ENCODE measurements at regions not wholly inside any gene's neighbourhood (a gene's known extent, or its start where the extent isn't known, plus 50 kb on each side); places are given as distances from the start of the nearest gene placed in this dataset.

- no peak for TF ChIP-seq REST (IDR thresholded peaks at IDR 0.05; ENCODE audit: low read depth)
- no peak for TF ChIP-seq SRF (IDR thresholded peaks at IDR 0.05; ENCODE audit: low read depth)
- TF ChIP-seq POLR2A (IDR thresholded peaks at IDR 0.05; ENCODE audit: borderline replicate concordance, extremely low read depth, insufficient read depth, insufficient read length): no peak
- TF ChIP-seq EZH2phosphoT487 (IDR thresholded peaks at IDR 0.05; ENCODE audit: borderline replicate concordance): no peak
- TF ChIP-seq TCF7L2 (IDR thresholded peaks at IDR 0.05; ENCODE audit: borderline replicate concordance, extremely low read depth, insufficient read depth, insufficient read length): no peak
- no peak for TF ChIP-seq SIN3A (IDR thresholded peaks at IDR 0.05; ENCODE audit: low read depth)
- TF ChIP-seq EGR1 (IDR thresholded peaks at IDR 0.05; ENCODE audit: low read depth): no peak
These were observed 338.6 kb upstream of the PCSK5 start (continued) for GRCh38 chr9:75551861-75552260.

GRCh38 chr9:75552941-75553340 lies 337.5 kb upstream of the PCSK5 start:
- no peak for ATAC-seq
- no peak overlapping the region for H2AFZ ChIP-seq (ENCODE audit: low read depth, low read length, poor library complexity, severe bottlenecking)
- H3K36me3 ChIP-seq (ENCODE audit: control insufficient read depth in 1 of 2, insufficient read depth in 2 of 2, low read length in 2 of 2): no peaks in the 10 kb centered on the region
- BruUV-seq (replicated peaks): no TSS peak
- CTCF ChIA-PET: no interaction called here
- no peak overlapping the region for H3K9ac ChIP-seq (ENCODE audit: low read length)
- H3K9me2 ChIP-seq (ENCODE audit: insufficient read depth): no peaks in the 10 kb centered on the region
- no peaks in the 10 kb centered on the region for H3K4me1 ChIP-seq (ENCODE audit: control insufficient read depth in 1 of 2, insufficient read depth in 2 of 2, low read length in 2 of 2)
- POLR2A ChIA-PET: no interaction called here
- H3K4me2 ChIP-seq (ENCODE audit: low read length): no peak overlapping the region
- no peak for DNase-seq (ENCODE audit: low read depth, low spot score)
- no peaks in the 10 kb centered on the region; the same call in 1 of the 2 replicates for H3K27me3 ChIP-seq (ENCODE audit: insufficient read depth, low read length)
- intact Hi-C loops (cut with micrococcal nuclease): no loop called here
- no peaks in the 10 kb centered on the region for H3K79me2 ChIP-seq (ENCODE audit: insufficient read depth, low read length)
- RAD21 ChIA-PET (ENCODE audit: low non-redundant PET in 1 of 2, low total read pairs in 2 of 2, uncharacterized antibody in 2 of 2, unreplicated experiment in 2 of 2): no interaction called here
- H3K27ac ChIP-seq (ENCODE audit: low read depth, low read length): no peak overlapping the region
- H3K4me3 ChIP-seq (replicated peaks in 1 of 2; ENCODE audit: low read depth in 1 of 2, low read length in 2 of 2): no peak overlapping the region
- H3K9me3 ChIP-seq (ENCODE audit: control insufficient read depth in 1 of 2, insufficient read depth in 1 of 2, low read depth in 1 of 2, low read length in 2 of 2): no peaks in the 10 kb centered on the region
- H4K20me1 ChIP-seq (ENCODE audit: insufficient read depth): no peaks in the 10 kb centered on the region
- TF ChIP-seq ZBTB33 (IDR thresholded peaks at IDR 0.05; ENCODE audit: extremely low read depth, insufficient replicate concordance, low read length) (no peak), FOSL1 (IDR thresholded peaks at IDR 0.05; ENCODE audit: low read depth) (no peak), CTCF (IDR thresholded peaks at IDR 0.05 in 2 of 3, conservative IDR thresholded peaks at IDR 0.05 in 1 of 3; ENCODE audit: borderline replicate concordance in 1 of 3, insufficient read depth in 1 of 3, low read depth in 2 of 3, low read length in 2 of 3) (no peak), EZH2phosphoT487 (IDR thresholded peaks at IDR 0.05; ENCODE audit: borderline replicate concordance) (no peak), EZH2 (IDR thresholded peaks at IDR 0.05) (no peak), ATF3 (IDR thresholded peaks at IDR 0.05) (no peak), RAD21 (IDR thresholded peaks at IDR 0.05; ENCODE audit: low read depth) (no peak), JUND (IDR thresholded peaks at IDR 0.05) (no peak), SRF (IDR thresholded peaks at IDR 0.05; ENCODE audit: low read depth) (no peak), ZNF274 (IDR thresholded peaks at IDR 0.05; ENCODE audit: low read depth, low read length) (no peak)
